KMS-11 (cell line): ENCODE measurements at regions not wholly inside any gene's neighbourhood (a gene's known extent, or its start where the extent isn't known, plus 50 kb on each side); places are given as distances from the start of the nearest gene placed in this dataset.

ENCODE experiments used
- H2AFZ ChIP-seq: fragments of 200-600 bp; sonication (generic); 2 replicates; pipeline ENCODE4 v1.6.1; 2016; ENCODE audit warnings: antibody characterized with exemption, mixed run types, low read depth
- H3K27ac ChIP-seq: fragments of 200-600 bp; sonication (generic); 2 replicates; pipeline ENCODE4 v1.6.1; 2016; ENCODE audit warnings: mild to moderate bottlenecking, mixed run types
- H3K27me3 ChIP-seq: fragments of 200-600 bp; sonication (generic); 2 replicates; pipeline ENCODE4 v1.6.1; 2017; ENCODE audit warnings: mild to moderate bottlenecking, low read depth, mixed run types, moderate library complexity; ENCODE audit not compliant: insufficient read depth
- H3K36me3 ChIP-seq: fragments of 200-600 bp; sonication (generic); 2 replicates; pipeline ENCODE4 v1.6.1; 2017; ENCODE audit warnings: mild to moderate bottlenecking, mixed run types; ENCODE audit not compliant: insufficient read depth
- H3K4me1 ChIP-seq: fragments of 200-600 bp; sonication (generic); 2 replicates; pipeline ENCODE4 v1.6.1; 2016; ENCODE audit warnings: mild to moderate bottlenecking, low read depth, mixed run types; ENCODE audit not compliant: poor library complexity, severe bottlenecking
- H3K4me2 ChIP-seq: fragments of 200-600 bp; sonication (generic); 2 replicates; pipeline ENCODE4 v1.7.0; 2016; ENCODE audit warnings: mild to moderate bottlenecking, mixed run types
- H3K4me3 ChIP-seq: fragments of 200-600 bp; sonication (generic); IDR thresholded peaks from 2 replicates; pipeline ENCODE4 v1.6.1; 2017; ENCODE audit warnings: low read depth, low read length, mixed read lengths; ENCODE audit not compliant: insufficient read depth
- H3K79me2 ChIP-seq: fragments of 200-600 bp; sonication (generic); 2 replicates; pipeline ENCODE4 v1.6.1; 2016; ENCODE audit warnings: low read depth, mixed run types; ENCODE audit not compliant: insufficient read depth
- H3K9ac ChIP-seq: fragments of 200-600 bp; sonication (generic); 2 replicates; pipeline ENCODE4 v1.6.1; 2016; ENCODE audit warnings: mild to moderate bottlenecking, mixed run types
- H4K20me1 ChIP-seq: fragments of 200-600 bp; sonication (generic); 2 replicates; pipeline ENCODE4 v1.6.1; 2016; ENCODE audit warnings: mild to moderate bottlenecking, mixed run types; ENCODE audit not compliant: insufficient read depth
- TF ChIP-seq, protein P1 (sequence below): fragments of 200-600 bp; sonication (generic); conservative IDR thresholded peaks from 2 replicates; pipeline ENCODE4 v1.6.1; 2017; ENCODE audit warnings: low read depth, mild to moderate bottlenecking, antibody characterized with exemption, low read length, moderate library complexity, mixed read lengths

DNA sequence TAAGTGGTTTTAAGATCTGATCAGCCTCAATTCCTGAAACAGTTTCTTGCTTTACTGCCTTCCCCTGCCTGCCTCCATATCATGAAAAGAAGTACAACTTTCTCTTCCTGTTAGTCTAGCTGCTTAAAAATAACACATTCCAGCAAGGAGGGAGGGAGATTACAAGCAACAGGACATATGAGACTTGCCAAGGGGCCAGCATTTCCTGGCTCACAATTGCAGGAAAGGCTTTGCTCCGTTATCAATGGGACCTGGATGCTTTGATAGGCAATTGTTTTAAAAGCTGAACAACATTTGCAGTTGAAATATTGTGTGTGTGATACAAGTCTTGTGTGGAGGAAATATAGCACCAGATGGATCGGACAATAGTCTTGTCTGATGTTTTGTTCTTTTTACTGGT, 425.0 kb downstream of the FAT4 start:
- no peaks in the 10 kb centered on the region for H3K4me1 ChIP-seq
- no peaks in the 10 kb centered on the region for H4K20me1 ChIP-seq
- no peak overlapping the region for H3K4me3 ChIP-seq
- H3K27ac ChIP-seq = no peak overlapping the region
- TF ChIP-seq, protein P1, sequence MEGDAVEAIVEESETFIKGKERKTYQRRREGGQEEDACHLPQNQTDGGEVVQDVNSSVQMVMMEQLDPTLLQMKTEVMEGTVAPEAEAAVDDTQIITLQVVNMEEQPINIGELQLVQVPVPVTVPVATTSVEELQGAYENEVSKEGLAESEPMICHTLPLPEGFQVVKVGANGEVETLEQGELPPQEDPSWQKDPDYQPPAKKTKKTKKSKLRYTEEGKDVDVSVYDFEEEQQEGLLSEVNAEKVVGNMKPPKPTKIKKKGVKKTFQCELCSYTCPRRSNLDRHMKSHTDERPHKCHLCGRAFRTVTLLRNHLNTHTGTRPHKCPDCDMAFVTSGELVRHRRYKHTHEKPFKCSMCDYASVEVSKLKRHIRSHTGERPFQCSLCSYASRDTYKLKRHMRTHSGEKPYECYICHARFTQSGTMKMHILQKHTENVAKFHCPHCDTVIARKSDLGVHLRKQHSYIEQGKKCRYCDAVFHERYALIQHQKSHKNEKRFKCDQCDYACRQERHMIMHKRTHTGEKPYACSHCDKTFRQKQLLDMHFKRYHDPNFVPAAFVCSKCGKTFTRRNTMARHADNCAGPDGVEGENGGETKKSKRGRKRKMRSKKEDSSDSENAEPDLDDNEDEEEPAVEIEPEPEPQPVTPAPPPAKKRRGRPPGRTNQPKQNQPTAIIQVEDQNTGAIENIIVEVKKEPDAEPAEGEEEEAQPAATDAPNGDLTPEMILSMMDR = no peak
- H3K79me2 ChIP-seq = no peaks in the 10 kb centered on the region
- no peak overlapping the region for H3K4me2 ChIP-seq
- H2AFZ ChIP-seq = no peak overlapping the region
- H3K9ac ChIP-seq = no peak overlapping the region
- no peaks in the 10 kb centered on the region for H3K27me3 ChIP-seq
- no peaks in the 10 kb centered on the region for H3K36me3 ChIP-seq

DNA sequence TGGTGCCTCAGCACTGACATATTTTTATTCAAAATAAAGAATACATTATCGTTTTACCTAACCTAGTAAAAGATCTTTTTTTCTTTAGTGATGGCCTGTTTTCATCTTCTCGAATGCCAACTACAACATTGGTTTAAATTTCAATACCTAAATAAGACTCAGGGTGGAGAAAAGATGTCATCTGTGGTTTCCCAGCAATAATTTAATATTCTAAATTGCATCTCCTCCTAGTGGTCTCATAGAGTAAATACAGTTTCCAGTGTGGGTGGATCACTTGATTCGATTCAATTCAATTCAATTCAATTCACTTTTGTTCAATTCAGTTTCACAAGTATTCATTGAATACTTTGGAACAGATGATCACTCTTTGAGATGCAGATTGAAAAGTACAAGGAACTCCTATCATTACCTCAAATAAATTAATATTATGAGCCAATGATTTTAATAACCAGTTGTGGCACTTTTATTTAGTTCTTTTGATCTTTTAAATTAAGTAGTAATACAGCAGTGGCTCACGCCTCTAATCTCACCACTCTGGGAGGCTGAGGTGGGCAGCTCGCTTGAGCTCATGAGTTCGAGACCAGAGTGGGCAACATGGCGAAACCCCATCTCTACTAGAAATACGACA, 427.2 kb downstream of the FAT4 start:
- Histone ChIP-seq H3K9ac (no peak overlapping the region), H3K4me2 (no peak overlapping the region), H4K20me1 (no peaks in the 10 kb centered on the region), H3K79me2 (no peaks in the 10 kb centered on the region), H3K36me3 (no peaks in the 10 kb centered on the region), H3K27me3 (no peaks in the 10 kb centered on the region), H2AFZ (no peak overlapping the region), H3K4me1 (no peaks in the 10 kb centered on the region), H3K27ac (no peak overlapping the region), H3K4me3 (no peak overlapping the region)
- TF ChIP-seq, protein P1 = peak; percentile 72

DNA sequence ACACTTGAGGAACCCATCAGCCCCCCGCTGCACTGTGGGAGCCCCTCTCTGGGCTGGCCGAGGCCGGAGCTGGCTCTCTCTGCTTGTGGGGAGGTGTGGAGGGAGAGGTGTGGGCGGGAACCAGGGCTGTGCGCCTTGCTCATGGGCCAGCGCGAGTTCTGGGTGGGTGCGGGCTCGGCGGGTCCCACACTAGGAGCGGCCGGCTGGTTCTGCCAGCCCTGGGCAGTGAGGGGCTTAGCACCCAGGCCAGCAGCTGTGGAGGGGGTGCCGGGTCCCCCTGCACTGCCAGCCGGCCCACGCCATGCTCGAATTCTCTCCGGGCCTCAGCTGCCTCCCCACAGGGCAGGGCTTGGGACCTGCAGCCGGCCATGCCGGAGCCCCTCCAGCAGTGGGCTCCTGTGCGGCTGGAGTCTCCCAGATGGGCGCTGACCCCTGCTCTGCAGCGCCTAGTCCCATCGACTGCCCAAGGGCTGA, 430.2 kb downstream of the FAT4 start:
- no peaks in the 10 kb centered on the region for H3K36me3 ChIP-seq
- no peak overlapping the region for H3K4me2 ChIP-seq
- no peaks in the 10 kb centered on the region for H4K20me1 ChIP-seq
- H3K9ac ChIP-seq = no peak overlapping the region
- H2AFZ ChIP-seq = no peak overlapping the region
- TF ChIP-seq, protein P1 = no peak
- no peaks in the 10 kb centered on the region for H3K79me2 ChIP-seq
- H3K27me3 ChIP-seq = no peaks in the 10 kb centered on the region
- H3K27ac ChIP-seq = no peak overlapping the region
- H3K4me1 ChIP-seq = no peaks in the 10 kb centered on the region
- H3K4me3 ChIP-seq = no peak overlapping the region

DNA sequence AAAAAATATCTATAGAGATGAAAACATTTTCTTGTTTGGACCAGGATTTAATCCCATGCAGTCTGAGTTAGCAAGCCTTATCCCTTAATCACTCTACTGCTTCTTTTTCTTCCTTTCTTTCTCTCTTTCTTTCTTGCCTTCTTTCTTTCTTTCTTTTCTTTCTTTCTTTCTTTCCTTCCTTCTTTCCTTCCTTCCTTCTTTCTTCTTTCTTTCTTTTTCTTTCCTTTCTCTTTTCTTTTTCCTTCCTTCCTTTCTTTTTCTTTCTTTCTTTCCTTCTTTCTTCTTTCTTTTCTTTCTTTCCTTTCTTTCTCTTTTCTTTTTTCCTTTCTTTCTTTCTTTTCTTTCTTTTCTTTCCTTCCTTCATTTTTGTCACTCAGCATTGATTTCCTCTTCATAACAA, 434.6 kb downstream of the FAT4 start:
- H3K4me1 ChIP-seq = no peaks in the 10 kb centered on the region
- H3K79me2 ChIP-seq = no peaks in the 10 kb centered on the region
- H3K4me2 ChIP-seq = no peak overlapping the region
- TF ChIP-seq, protein P1 = no peak
- H3K9ac ChIP-seq = no peak overlapping the region
- H4K20me1 ChIP-seq = no peaks in the 10 kb centered on the region
- no peaks in the 10 kb centered on the region for H3K36me3 ChIP-seq
- H3K27ac ChIP-seq = no peak overlapping the region
- H3K27me3 ChIP-seq = no peaks in the 10 kb centered on the region
- H2AFZ ChIP-seq = no peak overlapping the region
- H3K4me3 ChIP-seq = no peak overlapping the region
